Breast epithelium (tissue), 4 donors: ENCODE measurements at regions not wholly inside any gene's neighbourhood (a gene's known extent, or its start where the extent isn't known, plus 50 kb on each side); places are given as distances from the start of the nearest gene placed in this dataset.

Source experiments
- DNase-seq, 2 donors: peaks; one replicate each; pipeline ENCODE4 v3.0.0-alpha.2; 2019; ENCODE audit warnings: low spot score in 2 of 2
- H3K27ac ChIP-seq, 2 donors: fragments of 200-600 bp; sonication (generic) in 1 of 2; one replicate each; pipeline ENCODE4 v1.5.1; 2016 to 2019; ENCODE audit warnings: mild to moderate bottlenecking in 1 of 2
- H3K27me3 ChIP-seq, 2 donors: fragments of 200-600 bp; sonication (generic) in 1 of 2; one replicate each; pipeline versions ENCODE4 v1.5.1 to v1.6.0; 2017 to 2019; ENCODE audit warnings: control low read depth in 1 of 2, mild to moderate bottlenecking in 1 of 2
- H3K36me3 ChIP-seq: fragments of 200-600 bp; one replicate; pipeline ENCODE4 v1.5.1; 2019
- H3K4me1 ChIP-seq, 2 donors: fragments of 200-600 bp; sonication (generic); one replicate each; pipeline ENCODE4 v1.5.1; 2016 to 2019; ENCODE audit warnings: control low read depth in 1 of 2
- H3K4me3 ChIP-seq, 3 donors: fragments of 200-600 bp; sonication (generic); 1 replicate in 2 of 3; 2 replicates in 1 of 3; pipeline ENCODE4 v1.5.1; 2016 to 2019; ENCODE audit warnings: mild to moderate bottlenecking in 3 of 3, moderate library complexity in 2 of 3
- H3K9me3 ChIP-seq, 2 donors: fragments of 200-600 bp; sonication (generic) in 1 of 2; one replicate each; pipeline ENCODE4 v1.5.1; 2016 to 2019; ENCODE audit warnings: control low read depth in 1 of 2
- CTCF ChIP-seq, 3 donors: fragments of 450-650 bp; IDR thresholded peaks; one replicate each; pipeline ENCODE4 v1.5.1; 2016 to 2017; ENCODE audit warnings: antibody characterized with exemption in 3 of 3, mild to moderate bottlenecking in 3 of 3, moderate library complexity in 3 of 3
- POLR2A ChIP-seq: fragments of 450-650 bp; IDR thresholded peaks from one replicate; pipeline ENCODE4 v1.6.1; 2016; ENCODE audit warnings: antibody characterized with exemption, mild to moderate bottlenecking, moderate library complexity
- POLR2AphosphoS5 ChIP-seq, 3 donors: sonication (generic); formaldehyde crosslinking; IDR thresholded peaks; one replicate each; pipeline ENCODE4 v1.6.1; 2017; ENCODE audit warnings: antibody characterized with exemption in 3 of 3
- intact Hi-C: fragments of 100-400 bp; cut with DNase I; formaldehyde crosslinking; loops from one replicate; pipeline ENCODE4 v1.15.1; 2023; ENCODE audit warnings: low total_unique reads

GRCh38 chr15:85927931-85928537 lies 133.3 kb upstream of the KLHL25 start:
- Histone ChIP-seq H3K9me3 (no peaks in the 10 kb centered on the region), H3K27me3 (no peaks in the 10 kb centered on the region), H3K36me3 (no peaks in the 10 kb centered on the region), H3K27ac (no peak overlapping the region), H3K4me3 (no peak overlapping the region), H3K4me1 (no peaks in the 10 kb centered on the region)
- intact Hi-C loops: no loop called here
- DNase-seq: no peak
- TF ChIP-seq CTCF (IDR thresholded peaks at IDR 0.05): no peak
- no peak for TF ChIP-seq POLR2AphosphoS5 (IDR thresholded peaks at IDR 0.05)
- no peak for TF ChIP-seq POLR2A

DNA sequence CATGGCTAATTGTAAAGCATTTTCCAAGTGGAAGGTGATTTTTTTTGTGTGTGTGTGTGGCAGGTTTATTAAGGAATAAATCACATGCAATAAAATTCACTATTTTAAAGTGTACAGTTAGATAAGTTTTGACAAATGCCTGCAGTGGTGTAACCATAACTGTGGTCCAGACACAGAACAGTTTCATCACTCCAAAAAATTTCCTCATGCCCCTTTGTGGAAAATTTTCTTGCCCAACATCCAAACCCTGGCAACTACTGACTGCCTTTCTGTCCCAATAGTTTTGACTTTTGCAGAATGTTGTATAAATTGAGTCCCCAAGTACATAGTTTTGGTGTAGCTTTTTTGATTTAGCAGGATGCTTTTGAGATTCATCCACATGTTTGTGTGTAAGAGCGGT lies 135.1 kb upstream of the KLHL25 start:
- intact Hi-C loops: no loop called here
- H3K36me3 ChIP-seq: no peaks in the 10 kb centered on the region
- no peaks in the 10 kb centered on the region for H3K27me3 ChIP-seq
- TF ChIP-seq POLR2A: no peak
- no peak for TF ChIP-seq POLR2AphosphoS5 (IDR thresholded peaks at IDR 0.05)
- TF ChIP-seq CTCF (IDR thresholded peaks at IDR 0.05): no peak
- DNase-seq: no peak
- no peaks in the 10 kb centered on the region for H3K9me3 ChIP-seq
- no peaks in the 10 kb centered on the region for H3K4me1 ChIP-seq
- H3K27ac ChIP-seq: no peak overlapping the region
- no peak overlapping the region for H3K4me3 ChIP-seq

- H3K27ac ChIP-seq: no peak overlapping the region
- intact Hi-C loops: no loop called here
- DNase-seq: no peak
- H3K4me3 ChIP-seq: no peak overlapping the region
- no peak for TF ChIP-seq POLR2A
- no peak for TF ChIP-seq POLR2AphosphoS5 (IDR thresholded peaks at IDR 0.05)
- no peak for TF ChIP-seq CTCF (IDR thresholded peaks at IDR 0.05)
- H3K9me3 ChIP-seq: no peaks in the 10 kb centered on the region
- H3K36me3 ChIP-seq: no peaks in the 10 kb centered on the region
- no peaks in the 10 kb centered on the region for H3K4me1 ChIP-seq
- no peaks in the 10 kb centered on the region for H3K27me3 ChIP-seq
These were observed 137.7 kb upstream of the KLHL25 start for GRCh38 chr15:85932391-85932790.

DNA sequence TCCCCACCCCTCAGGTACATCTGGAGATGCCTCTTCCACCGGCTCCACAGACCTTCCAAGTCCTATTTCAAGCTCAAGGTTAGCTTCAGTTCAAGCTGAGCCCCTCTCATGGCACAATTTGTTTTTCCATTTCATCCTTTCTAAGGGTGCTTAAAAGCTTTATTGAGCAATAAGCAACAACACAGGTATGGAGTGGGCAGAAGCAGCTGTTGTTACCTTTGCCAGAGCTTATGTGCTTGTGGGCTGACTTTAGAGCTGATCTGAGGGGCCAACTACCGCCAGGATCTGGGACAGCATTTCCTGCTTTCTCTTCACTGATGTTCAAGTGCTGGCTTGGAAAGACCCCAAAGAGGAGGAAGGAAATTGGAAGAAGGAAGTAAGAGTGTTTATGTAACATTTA lies 140.0 kb upstream of the KLHL25 start:
- H3K27me3 ChIP-seq: no peaks in the 10 kb centered on the region
- no peak overlapping the region for H3K27ac ChIP-seq
- no peaks in the 10 kb centered on the region for H3K9me3 ChIP-seq
- no peak for TF ChIP-seq CTCF (IDR thresholded peaks at IDR 0.05)
- no peak for TF ChIP-seq POLR2A
- no peak for TF ChIP-seq POLR2AphosphoS5 (IDR thresholded peaks at IDR 0.05)
- no peaks in the 10 kb centered on the region for H3K36me3 ChIP-seq
- DNase-seq: no peak
- intact Hi-C loops: no loop called here
- H3K4me1 ChIP-seq: no peaks in the 10 kb centered on the region
- H3K4me3 ChIP-seq: no peak overlapping the region

- DNase-seq: no peak
- Histone ChIP-seq H3K36me3 (no peaks in the 10 kb centered on the region), H3K27ac (no peak overlapping the region), H3K27me3 (no peaks in the 10 kb centered on the region), H3K9me3 (no peaks in the 10 kb centered on the region), H3K4me1 (no peaks in the 10 kb centered on the region), H3K4me3 (no peak overlapping the region)
- intact Hi-C loops: no loop called here
- TF ChIP-seq POLR2A (no peak), CTCF (IDR thresholded peaks at IDR 0.05) (no peak), POLR2AphosphoS5 (IDR thresholded peaks at IDR 0.05) (no peak)
These were observed 140.5 kb upstream of the KLHL25 start for GRCh38 chr15:85935182-85935581.
